Neural progenitor cell (in vitro differentiated cells): ENCODE measurements at regions not wholly inside any gene's neighbourhood (a gene's known extent, or its start where the extent isn't known, plus 50 kb on each side); places are given as distances from the start of the nearest gene placed in this dataset.

Source experiments
- CTCF ChIP-seq: fragments of 200-600 bp; sonication (generic); IDR thresholded peaks from 2 replicates; pipeline ENCODE4 v1.5.1; 2017; ENCODE audit warnings: antibody characterized with exemption, mild to moderate bottlenecking
- EZH2 ChIP-seq: fragments of 200-600 bp; sonication (generic); IDR thresholded peaks from 2 replicates; pipeline ENCODE4 v1.6.1; 2017; ENCODE audit warnings: antibody characterized with exemption, mild to moderate bottlenecking, moderate library complexity
- EZH2phosphoT487 ChIP-seq: fragments of 200-600 bp; sonication (generic); IDR thresholded peaks from 2 replicates; pipeline ENCODE4 v1.6.1; 2017; ENCODE audit warnings: antibody characterized with exemption

- no peak for TF ChIP-seq CTCF
- TF ChIP-seq EZH2, result no peak
- TF ChIP-seq EZH2phosphoT487, result no peak
Measured at GRCh38 chr6:1504465-1504864, 105.2 kb upstream of the FOXC1 start.
